AG20443 (cell line): ENCODE measurements at regions not wholly inside any gene's neighbourhood (a gene's known extent, or its start where the extent isn't known, plus 50 kb on each side); places are given as distances from the start of the nearest gene placed in this dataset.

Experiments used
- DNase-seq: peaks from one replicate; pipeline ENCODE4 v3.0.0; 2012; ENCODE audit warnings: low spot score, mixed read lengths

GRCh38 chr5:2187156-2187555, 304.4 kb upstream of the IRX4 start:
- DNase-seq, result no peak

- no peak for DNase-seq
These were observed 303.8 kb upstream of the IRX4 start for GRCh38 chr5:2186472-2187015.

DNA sequence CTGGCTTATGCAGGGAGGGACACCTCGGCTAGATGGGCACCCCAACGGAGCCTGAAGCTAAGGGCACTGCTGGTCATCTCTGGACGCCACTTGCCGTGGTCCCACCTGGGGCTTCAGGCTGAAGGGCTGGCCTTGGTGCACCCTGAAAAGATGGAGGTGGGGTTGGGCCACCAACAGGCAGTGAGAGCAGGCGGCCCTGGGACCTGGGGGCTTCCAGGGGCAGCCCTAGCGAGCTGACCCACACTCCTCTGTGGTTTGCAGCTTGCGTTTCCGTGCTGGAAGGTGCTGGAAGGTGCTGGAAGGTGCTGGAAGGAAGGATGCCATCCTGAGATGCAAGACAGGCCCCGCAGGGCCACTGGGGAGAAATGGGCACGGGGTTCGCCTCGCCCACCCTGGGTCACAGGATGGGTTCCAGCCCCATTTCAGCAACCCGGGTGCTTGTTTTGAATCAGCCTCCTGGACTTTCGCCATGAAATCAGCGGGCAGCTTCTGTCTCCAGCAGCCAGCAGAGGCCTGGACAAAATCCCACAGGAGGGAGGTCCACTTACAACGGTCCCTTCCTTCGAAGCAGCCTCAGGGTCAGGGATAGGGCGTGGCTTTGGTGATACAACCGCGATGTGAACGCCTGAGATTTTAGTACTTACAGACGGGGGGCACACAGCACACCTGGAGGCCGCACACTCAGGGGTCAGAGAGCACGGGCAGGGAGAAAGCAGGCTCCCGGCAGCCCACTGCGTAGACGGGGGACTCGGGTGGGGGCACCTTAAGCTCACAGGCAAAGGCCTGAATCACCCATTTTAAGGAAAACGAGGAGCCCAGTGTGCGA, 303.1 kb upstream of the IRX4 start:
- no peak for DNase-seq

GRCh38 chr5:2184563-2185540, 302.1 kb upstream of the IRX4 start:
- DNase-seq, result no peak

GRCh38 chr5:2184026-2184366, 301.3 kb upstream of the IRX4 start:
- no peak for DNase-seq

- no peak for DNase-seq
These were observed 300.7 kb upstream of the IRX4 start for GRCh38 chr5:2183154-2184025.

DNA sequence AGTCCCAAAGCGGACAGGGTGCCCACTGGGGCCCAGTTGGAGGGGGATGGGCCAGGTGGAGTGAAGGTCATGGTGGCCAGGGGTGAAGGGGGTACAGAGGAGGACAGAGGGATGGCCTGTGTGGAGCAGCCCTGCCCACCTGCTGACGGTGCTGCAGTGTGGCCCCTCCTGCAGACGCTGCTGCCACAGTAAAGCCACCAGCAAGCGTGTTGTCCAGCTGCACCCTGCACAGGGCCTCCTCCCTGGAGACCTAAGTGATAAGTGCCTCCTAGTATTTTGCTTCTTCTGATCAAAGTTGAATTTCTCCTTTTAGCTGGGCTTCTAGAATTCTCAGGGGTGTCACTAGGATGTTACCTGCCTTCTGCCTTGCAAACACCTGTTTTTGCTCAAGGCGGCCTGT, 299.3 kb upstream of the IRX4 start:
- DNase-seq, result no peak

DNA sequence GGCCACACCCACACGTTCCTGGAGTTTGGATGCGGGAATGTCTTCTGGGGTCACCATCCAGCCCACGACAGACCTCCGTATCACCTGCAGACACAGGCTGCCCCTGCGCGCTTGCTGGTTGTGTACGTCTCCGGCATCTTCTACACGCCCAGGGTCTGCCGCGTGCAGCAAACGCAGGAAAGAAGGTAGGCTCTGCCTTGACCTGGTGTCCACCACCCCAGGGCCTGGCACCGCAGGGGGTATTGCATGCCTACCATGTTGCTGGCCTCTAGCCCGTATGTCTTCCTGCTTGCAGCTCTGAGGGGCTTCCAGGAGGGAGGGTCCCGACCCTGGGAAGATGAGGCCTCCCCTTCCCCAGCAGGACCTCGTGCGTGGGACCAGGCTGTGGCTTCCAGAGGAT, 298.8 kb upstream of the IRX4 start:
- DNase-seq, result no peak

GRCh38 chr5:2181149-2181548, 298.4 kb upstream of the IRX4 start:
- DNase-seq, result no peak

GRCh38 chr5:2180456-2180855, 297.7 kb upstream of the IRX4 start:
- DNase-seq, result no peak

GRCh38 chr5:2179861-2180260, 297.1 kb upstream of the IRX4 start:
- no peak for DNase-seq

GRCh38 chr5:2178528-2178927, 295.8 kb upstream of the IRX4 start:
- no peak for DNase-seq

DNA sequence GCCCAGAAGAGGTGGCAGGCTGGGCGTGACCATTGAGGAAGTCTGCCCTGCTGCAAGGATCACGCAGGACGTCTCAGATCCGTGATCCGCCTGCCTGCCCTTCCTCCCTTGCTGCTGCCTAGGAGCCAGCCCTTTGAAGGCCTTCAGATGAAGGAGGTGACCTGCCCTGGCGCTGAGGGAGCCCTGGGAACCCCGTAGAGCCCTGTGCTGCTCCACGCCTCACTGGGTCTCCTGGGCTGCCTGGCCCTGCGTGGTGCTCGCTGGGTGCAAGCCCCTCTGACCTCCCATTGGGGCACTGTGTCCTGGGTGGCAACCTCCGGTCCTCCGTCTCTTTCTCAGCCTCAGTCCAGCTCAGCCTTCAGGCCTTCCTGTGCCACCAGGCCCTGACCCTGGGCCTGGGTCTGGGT, 295.3 kb upstream of the IRX4 start:
- DNase-seq, result no peak

DNA sequence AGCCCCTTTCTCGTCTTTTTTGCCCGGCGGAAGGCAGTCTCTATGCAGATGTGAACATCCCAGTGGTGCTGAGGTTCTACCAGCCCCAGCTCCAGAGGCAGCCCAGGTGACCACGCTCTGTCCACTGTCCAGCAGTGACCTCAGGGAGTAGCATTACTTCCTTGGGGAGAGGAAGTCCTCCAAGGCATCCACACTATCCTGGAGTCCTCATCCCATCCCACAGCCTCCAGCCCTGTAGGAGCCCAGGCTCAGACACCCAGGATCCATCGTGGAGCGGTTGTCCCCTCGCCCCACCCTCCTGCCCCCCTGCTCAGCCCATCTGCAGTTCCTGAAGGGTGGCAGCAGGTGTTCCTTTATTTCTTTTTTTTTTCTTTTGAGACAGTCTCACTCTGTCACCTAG, 294.5 kb upstream of the IRX4 start:
- DNase-seq, result no peak

GRCh38 chr5:2176581-2176980, 293.9 kb upstream of the IRX4 start:
- no peak for DNase-seq

- no peak for DNase-seq
These were observed 293.2 kb upstream of the IRX4 start for GRCh38 chr5:2175842-2176404.

DNA sequence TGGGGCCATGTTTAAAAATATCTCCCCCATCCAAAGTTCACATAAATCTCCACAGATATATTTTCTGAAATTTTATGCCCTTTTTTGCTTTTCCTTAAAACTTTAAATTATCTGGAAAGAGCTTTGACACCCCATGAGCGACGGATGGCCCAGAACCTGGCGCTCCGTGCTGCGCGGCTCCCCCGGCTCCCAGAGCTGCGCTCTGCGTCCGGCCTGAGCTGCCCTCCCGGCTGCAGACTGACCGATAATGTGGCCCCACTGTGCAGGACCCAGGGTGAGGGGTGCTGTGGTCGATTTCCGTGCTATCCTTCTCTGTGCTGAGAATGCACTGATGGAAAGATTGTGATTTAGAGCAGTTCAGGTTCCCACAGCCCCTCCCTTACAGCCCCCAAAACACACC, 292.3 kb upstream of the IRX4 start:
- no peak for DNase-seq

- DNase-seq, result no peak
These were observed 291.8 kb upstream of the IRX4 start for GRCh38 chr5:2174538-2174937.

- no peak for DNase-seq
These were observed 290.6 kb upstream of the IRX4 start for GRCh38 chr5:2173151-2173834.

- no peak for DNase-seq
These were observed 289.7 kb upstream of the IRX4 start for GRCh38 chr5:2172471-2172870.

DNA sequence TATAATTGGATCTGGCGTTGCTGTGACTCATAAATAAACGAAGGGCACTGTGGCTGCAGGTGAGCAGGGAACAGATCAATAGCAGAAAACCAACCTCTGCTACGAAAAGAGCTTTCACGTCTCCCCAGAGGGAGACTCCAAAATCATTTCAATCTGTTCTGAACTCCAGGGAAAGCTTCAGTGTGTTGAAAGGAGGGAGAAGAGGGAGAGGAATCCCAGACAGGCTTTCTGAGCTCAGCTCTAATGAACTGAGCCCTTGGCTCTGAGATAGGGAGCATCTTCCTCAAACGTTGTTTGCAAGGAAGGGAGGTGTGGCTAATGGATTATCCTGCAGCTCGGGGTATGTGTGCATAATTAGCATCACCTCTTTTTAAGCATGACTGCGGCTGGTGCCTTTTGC, 288.0 kb upstream of the IRX4 start:
- no peak for DNase-seq
